ENCODE measurements at regions not wholly inside any gene's neighbourhood (a gene's known extent, or its start where the extent isn't known, plus 50 kb on each side); places are given as distances from the start of the nearest gene placed in this dataset.

- Histone ChIP-seq H3K27me3 (no peaks in the 10 kb centered on the region), H3K36me3 (no peaks in the 10 kb centered on the region), H3K9me3 (ENCODE audit: low read depth) (no peaks in the 10 kb centered on the region), H3K27ac (no peak overlapping the region), H3K4me1 (ENCODE audit: low read depth) (no peaks in the 10 kb centered on the region), H3K4me3 (no peak overlapping the region)
- DNase-seq (ENCODE audit: low read depth in 1 of 2, low spot score in 1 of 2): no peak
- TF ChIP-seq, protein P1, sequence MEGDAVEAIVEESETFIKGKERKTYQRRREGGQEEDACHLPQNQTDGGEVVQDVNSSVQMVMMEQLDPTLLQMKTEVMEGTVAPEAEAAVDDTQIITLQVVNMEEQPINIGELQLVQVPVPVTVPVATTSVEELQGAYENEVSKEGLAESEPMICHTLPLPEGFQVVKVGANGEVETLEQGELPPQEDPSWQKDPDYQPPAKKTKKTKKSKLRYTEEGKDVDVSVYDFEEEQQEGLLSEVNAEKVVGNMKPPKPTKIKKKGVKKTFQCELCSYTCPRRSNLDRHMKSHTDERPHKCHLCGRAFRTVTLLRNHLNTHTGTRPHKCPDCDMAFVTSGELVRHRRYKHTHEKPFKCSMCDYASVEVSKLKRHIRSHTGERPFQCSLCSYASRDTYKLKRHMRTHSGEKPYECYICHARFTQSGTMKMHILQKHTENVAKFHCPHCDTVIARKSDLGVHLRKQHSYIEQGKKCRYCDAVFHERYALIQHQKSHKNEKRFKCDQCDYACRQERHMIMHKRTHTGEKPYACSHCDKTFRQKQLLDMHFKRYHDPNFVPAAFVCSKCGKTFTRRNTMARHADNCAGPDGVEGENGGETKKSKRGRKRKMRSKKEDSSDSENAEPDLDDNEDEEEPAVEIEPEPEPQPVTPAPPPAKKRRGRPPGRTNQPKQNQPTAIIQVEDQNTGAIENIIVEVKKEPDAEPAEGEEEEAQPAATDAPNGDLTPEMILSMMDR (IDR thresholded peaks at IDR 0.05; ENCODE audit: low read depth, low read length): no peak
Measured at GRCh38 chr10:62658516-62658915, 146.0 kb upstream of the ADO start.

DNA sequence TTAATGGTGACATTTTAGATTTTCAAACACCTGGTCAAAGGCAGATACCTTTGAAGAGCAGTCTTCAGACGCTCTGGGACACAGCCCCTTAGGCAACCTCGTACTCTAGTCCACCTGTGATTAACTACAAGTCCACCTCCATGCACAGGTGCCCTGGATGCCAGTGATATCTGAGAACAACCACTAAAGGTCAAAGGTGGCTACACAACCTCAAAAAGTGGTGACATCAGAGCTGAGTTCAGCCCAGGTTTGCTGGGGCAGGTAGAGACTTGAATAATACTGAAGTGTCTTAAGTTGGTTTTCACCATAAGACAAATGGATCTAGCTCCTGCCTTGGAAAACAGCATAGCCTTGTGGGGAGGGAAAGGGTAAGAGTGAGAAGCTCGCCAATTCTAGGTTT lies 143.4 kb upstream of the ADO start:
- Histone ChIP-seq H3K27ac (no peak overlapping the region), H3K4me3 (no peak overlapping the region), H3K9me3 (ENCODE audit: low read depth) (no peaks in the 10 kb centered on the region), H3K4me1 (ENCODE audit: low read depth) (no peaks in the 10 kb centered on the region), H3K36me3 (no peaks in the 10 kb centered on the region), H3K27me3 (no peaks in the 10 kb centered on the region)
- TF ChIP-seq, protein P1 (IDR thresholded peaks at IDR 0.05; ENCODE audit: low read depth, low read length): no peak
- no peak for DNase-seq (ENCODE audit: low read depth in 1 of 2, low spot score in 1 of 2)

GRCh38 chr10:62662486-62662885 lies 142.0 kb upstream of the ADO start:
- H3K4me1 ChIP-seq (ENCODE audit: low read depth): no peaks in the 10 kb centered on the region
- no peak overlapping the region for H3K4me3 ChIP-seq
- TF ChIP-seq, protein P1 (IDR thresholded peaks at IDR 0.05; ENCODE audit: low read depth, low read length): no peak
- no peaks in the 10 kb centered on the region for H3K36me3 ChIP-seq
- no peak overlapping the region for H3K27ac ChIP-seq
- H3K9me3 ChIP-seq (ENCODE audit: low read depth): no peaks in the 10 kb centered on the region
- no peak for DNase-seq (ENCODE audit: low read depth in 1 of 2, low spot score in 1 of 2)
- no peaks in the 10 kb centered on the region for H3K27me3 ChIP-seq

GRCh38 chr10:62665771-62666170 lies 138.7 kb upstream of the ADO start:
- no peaks in the 10 kb centered on the region for H3K36me3 ChIP-seq
- no peaks in the 10 kb centered on the region for H3K9me3 ChIP-seq (ENCODE audit: low read depth)
- TF ChIP-seq, protein P1 (IDR thresholded peaks at IDR 0.05; ENCODE audit: low read depth, low read length): no peak
- no peaks in the 10 kb centered on the region for H3K4me1 ChIP-seq (ENCODE audit: low read depth)
- no peaks in the 10 kb centered on the region for H3K27me3 ChIP-seq
- no peak overlapping the region for H3K4me3 ChIP-seq
- no peak overlapping the region for H3K27ac ChIP-seq
- DNase-seq (ENCODE audit: low read depth in 1 of 2, low spot score in 1 of 2): no peak

GRCh38 chr10:62666275-62666674 lies 138.2 kb upstream of the ADO start:
- H3K9me3 ChIP-seq (ENCODE audit: low read depth): no peaks in the 10 kb centered on the region
- TF ChIP-seq, protein P1 (IDR thresholded peaks at IDR 0.05; ENCODE audit: low read depth, low read length): no peak
- H3K36me3 ChIP-seq: no peaks in the 10 kb centered on the region
- no peak for DNase-seq (ENCODE audit: low read depth in 1 of 2, low spot score in 1 of 2)
- H3K4me1 ChIP-seq (ENCODE audit: low read depth): no peaks in the 10 kb centered on the region
- H3K27me3 ChIP-seq: no peaks in the 10 kb centered on the region
- H3K4me3 ChIP-seq: no peak overlapping the region
- H3K27ac ChIP-seq: no peak overlapping the region

- no peaks in the 10 kb centered on the region for H3K36me3 ChIP-seq
- no peak overlapping the region for H3K27ac ChIP-seq
- no peak for DNase-seq (ENCODE audit: low read depth in 1 of 2, low spot score in 1 of 2)
- no peaks in the 10 kb centered on the region for H3K9me3 ChIP-seq (ENCODE audit: low read depth)
- TF ChIP-seq, protein P1 (IDR thresholded peaks at IDR 0.05; ENCODE audit: low read depth, low read length): no peak
- no peaks in the 10 kb centered on the region for H3K27me3 ChIP-seq
- no peak overlapping the region for H3K4me3 ChIP-seq
- H3K4me1 ChIP-seq (ENCODE audit: low read depth): no peaks in the 10 kb centered on the region
Measured at GRCh38 chr10:62669341-62669740, 135.2 kb upstream of the ADO start.
